HepG2 (cell line): ENCODE measurements at regions not wholly inside any gene's neighbourhood (a gene's known extent, or its start where the extent isn't known, plus 50 kb on each side); places are given as distances from the start of the nearest gene placed in this dataset.
A peak's percentile ranks its signal among the peaks of the same experiment; 100 is the strongest.

Source experiments
- ARID5B ChIP-seq: IDR thresholded peaks from 2 replicates; pipeline ENCODE4 v1.4.0; 2020; ENCODE audit warnings: mild to moderate bottlenecking, missing genetic modification reagents
- ATF1 ChIP-seq: IDR thresholded peaks from 2 replicates; pipeline ENCODE4 v1.6.1; 2016; ENCODE audit warnings: mild to moderate bottlenecking, control low read depth
- CBFB ChIP-seq: sonication (generic); formaldehyde crosslinking; IDR thresholded peaks from 2 replicates; pipeline ENCODE4 v1.4.0; 2020; ENCODE audit warnings: missing genetic modification reagents
- CHCHD3 ChIP-seq: sonication (generic); formaldehyde crosslinking; IDR thresholded peaks from 2 replicates; pipeline ENCODE4 v1.8.0; 2022; ENCODE audit warnings: mild to moderate bottlenecking, missing genetic modification reagents, moderate library complexity
- EP300 ChIP-seq, 3 experiments: sonication (generic) in 1 of 3; formaldehyde crosslinking in 1 of 3; IDR thresholded peaks; 2 replicates each; pipeline versions ENCODE4 v1.5.1 to v1.6.1; 2011 to 2020; ENCODE audit warnings: low read depth in 2 of 3, low read length in 2 of 3, borderline replicate concordance in 1 of 3, improper control_type of control experiment in 1 of 3, mild to moderate bottlenecking in 1 of 3, missing genetic modification reagents in 1 of 3, moderate library complexity in 1 of 3
- GABPB1 ChIP-seq: IDR thresholded peaks from 2 replicates; pipeline ENCODE4 v1.6.1; 2016; ENCODE audit warnings: mild to moderate bottlenecking, missing genetic modification reagents, moderate library complexity, missing compliant biosample characterization
- GATAD2A ChIP-seq: IDR thresholded peaks from 2 replicates; pipeline ENCODE4 v1.6.1; 2016
- HMG20A ChIP-seq: IDR thresholded peaks from 2 replicates; pipeline ENCODE4 v1.6.1; 2016; ENCODE audit warnings: borderline replicate concordance
- HNRNPL ChIP-seq: fragments of 200-400 bp; formaldehyde crosslinking; IDR thresholded peaks from 2 replicates; pipeline ENCODE4 v1.6.1; 2017; ENCODE audit warnings: mild to moderate bottlenecking, low read depth, low read length
- NCOA2 ChIP-seq: sonication (generic); formaldehyde crosslinking; IDR thresholded peaks from 2 replicates; pipeline ENCODE4 v1.8.0; 2022; ENCODE audit warnings: inconsistent platforms
- REPIN1 ChIP-seq: sonication (generic); formaldehyde crosslinking; IDR thresholded peaks from 2 replicates; pipeline ENCODE4 v1.8.0; 2022; ENCODE audit warnings: missing genetic modification reagents, low read depth, mild to moderate bottlenecking, borderline replicate concordance
- RXRB ChIP-seq: IDR thresholded peaks from 2 replicates; pipeline ENCODE4 v1.6.1; 2016; ENCODE audit warnings: borderline replicate concordance, missing genetic modification reagents, missing compliant biosample characterization
- SIX4 ChIP-seq: sonication (generic); formaldehyde crosslinking; IDR thresholded peaks from 2 replicates; pipeline ENCODE4 v1.4.0; 2020; ENCODE audit warnings: missing genetic modification reagents
- SOX6 ChIP-seq, 2 experiments: fragments of 450-650 bp in 1 of 2; sonication (generic) in 1 of 2; formaldehyde crosslinking in 1 of 2; IDR thresholded peaks; 2 replicates each; pipeline versions ENCODE4 v1.4.0 to v1.6.1; 2017 to 2020; ENCODE audit warnings: antibody characterized with exemption in 1 of 2, mild to moderate bottlenecking in 1 of 2, missing genetic modification reagents in 1 of 2
- TFE3 ChIP-seq: IDR thresholded peaks from 2 replicates; pipeline ENCODE4 v1.6.1; 2016
- ZFP37 ChIP-seq: sonication (generic); formaldehyde crosslinking; IDR thresholded peaks from 2 replicates; pipeline ENCODE4 v1.4.0; 2020; ENCODE audit warnings: missing genetic modification reagents, borderline replicate concordance
- ZNF160 ChIP-seq: sonication (generic); formaldehyde crosslinking; IDR thresholded peaks from 2 replicates; pipeline ENCODE4 v1.8.0; 2022; ENCODE audit warnings: mild to moderate bottlenecking, inconsistent platforms, missing genetic modification reagents
- ZNF563 ChIP-seq: sonication (generic); formaldehyde crosslinking; IDR thresholded peaks from 2 replicates; pipeline ENCODE4 v1.8.0; 2022; ENCODE audit warnings: mild to moderate bottlenecking, moderate library complexity, missing genetic modification reagents
- ZNF570 ChIP-seq: sonication (generic); formaldehyde crosslinking; IDR thresholded peaks from 2 replicates; pipeline ENCODE4 v1.4.0; 2020; ENCODE audit warnings: mild to moderate bottlenecking, missing genetic modification reagents, borderline replicate concordance
- ZNF589 ChIP-seq: sonication (generic); formaldehyde crosslinking; conservative IDR thresholded peaks from 2 replicates; pipeline ENCODE4 v1.8.0; 2022; ENCODE audit warnings: mild to moderate bottlenecking, moderate library complexity, missing genetic modification reagents
- ZNF678 ChIP-seq: sonication (generic); formaldehyde crosslinking; IDR thresholded peaks from 2 replicates; pipeline ENCODE4 v1.4.0; 2020; ENCODE audit warnings: mild to moderate bottlenecking, missing genetic modification reagents
- ZNF761 ChIP-seq: sonication (generic); formaldehyde crosslinking; conservative IDR thresholded peaks from 2 replicates; pipeline ENCODE4 v1.4.0; 2020; ENCODE audit warnings: mild to moderate bottlenecking, missing genetic modification reagents
- ZNF775 ChIP-seq: sonication (generic); formaldehyde crosslinking; IDR thresholded peaks from 2 replicates; pipeline ENCODE4 v1.4.0; 2020; ENCODE audit warnings: missing genetic modification reagents, mild to moderate bottlenecking, moderate library complexity, borderline replicate concordance
- ZNF879 ChIP-seq: sonication (generic); formaldehyde crosslinking; IDR thresholded peaks from 2 replicates; pipeline ENCODE4 v1.8.1; 2023; ENCODE audit warnings: missing genetic modification reagents

GRCh38 chr13:50229960-50230661 lies 214.9 kb downstream of the KCNRG start (continued):
- TF ChIP-seq ARID5B (CRISPR knock-in tag) (peak; percentile 80), SOX6 (IDR thresholded peaks at IDR 0.05) (no peak), SOX6 (CRISPR knock-in tag; IDR thresholded peaks at IDR 0.05) (peak; percentile 47; the same call in 1 of the 2 replicates), HNRNPL (no peak), HMG20A (peak; percentile 67; the same call in 1 of the 2 replicates), ZNF678 (no peak), SIX4 (CRISPR knock-in tag) (no peak), NCOA2 (CRISPR knock-in tag) (0 out of 2 replicates have a peak, but pooled peaks have one; percentile 29), ZFP37 (CRISPR knock-in tag) (no peak), ATF1 (CRISPR knock-in tag) (no peak), GABPB1 (CRISPR knock-in tag) (0 out of 2 replicates have a peak, but pooled peaks have one; percentile 21), REPIN1 (CRISPR knock-in tag) (no peak), ZNF563 (no peak), ZNF879 (no peak), ZNF761 (no peak), ZNF589 (CRISPR knock-in tag) (no peak), GATAD2A (CRISPR knock-in tag) (peak; percentile 86), RXRB (CRISPR knock-in tag) (peak; percentile 35; the same call in 1 of the 2 replicates), ZNF570 (CRISPR knock-in tag) (no peak), CBFB (CRISPR knock-in tag) (no peak), ZNF775 (no peak), TFE3 (no peak), CHCHD3 (CRISPR knock-in tag) (no peak), ZNF160 (CRISPR knock-in tag) (no peak), EP300 (IDR thresholded peaks at IDR 0.05; ENCODE audit: low read depth in 2 of 2, low read length in 2 of 2) (peak in 1 of 2 experiments; percentile 40; a peak in 3 of 4 replicates), EP300 (CRISPR knock-in tag; IDR thresholded peaks at IDR 0.05; ENCODE audit: borderline replicate concordance) (no peak)
